Retinal pigment epithelial cell (primary cell): ENCODE measurements at regions not wholly inside any gene's neighbourhood (a gene's known extent, or its start where the extent isn't known, plus 50 kb on each side); places are given as distances from the start of the nearest gene placed in this dataset.

Experiments used
- DNase-seq: peaks from one replicate; pipeline ENCODE4 v3.0.0-alpha.2; 2010; ENCODE audit warnings: low read depth
- H3K4me3 ChIP-seq: 2 replicates; pipeline ENCODE4 v1.5.1; 2011; ENCODE audit warnings: mild to moderate bottlenecking, low read length, control low read depth, moderate library complexity
- TF ChIP-seq, protein P1 (sequence below): conservative IDR thresholded peaks from 2 replicates; pipeline ENCODE4 v1.5.1; 2011; ENCODE audit warnings: low read depth, low read length, control low read depth, inconsistent platforms

DNA sequence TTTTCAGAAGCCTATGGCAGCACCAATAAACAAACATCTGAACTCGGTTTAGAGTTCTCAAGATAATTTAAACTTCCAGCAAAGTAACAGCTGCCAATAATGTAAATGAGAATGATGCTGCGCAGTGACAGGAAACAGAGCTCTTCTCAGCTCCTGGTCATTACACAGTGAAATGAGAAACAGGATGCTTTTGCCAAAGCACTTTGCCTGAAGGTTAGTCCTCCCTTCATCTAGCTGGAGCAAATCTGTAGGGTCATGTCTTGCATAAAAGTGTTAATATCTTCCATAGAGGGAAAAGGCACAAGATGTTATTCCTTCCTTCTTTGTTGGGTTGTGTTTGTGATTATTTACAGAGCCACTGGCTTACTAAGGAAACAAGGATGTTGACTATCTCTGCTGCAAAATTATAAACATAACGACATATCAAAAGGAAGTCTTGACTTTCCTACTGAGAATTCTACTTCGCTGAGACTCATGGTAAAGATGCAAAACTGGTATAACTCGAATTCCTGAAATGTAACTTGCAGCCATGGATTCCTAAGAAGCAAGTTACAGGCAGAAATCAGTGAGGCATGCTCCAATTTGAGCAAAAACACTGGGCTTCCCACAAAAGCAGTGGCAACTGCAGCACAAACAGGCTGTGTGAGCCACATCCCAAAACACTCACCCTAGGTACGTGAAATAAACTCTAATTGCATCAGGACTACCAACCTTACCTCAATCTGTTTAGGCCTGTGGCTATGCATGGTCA, 102.5 kb upstream of the BEND6 start:
- TF ChIP-seq, protein P1, sequence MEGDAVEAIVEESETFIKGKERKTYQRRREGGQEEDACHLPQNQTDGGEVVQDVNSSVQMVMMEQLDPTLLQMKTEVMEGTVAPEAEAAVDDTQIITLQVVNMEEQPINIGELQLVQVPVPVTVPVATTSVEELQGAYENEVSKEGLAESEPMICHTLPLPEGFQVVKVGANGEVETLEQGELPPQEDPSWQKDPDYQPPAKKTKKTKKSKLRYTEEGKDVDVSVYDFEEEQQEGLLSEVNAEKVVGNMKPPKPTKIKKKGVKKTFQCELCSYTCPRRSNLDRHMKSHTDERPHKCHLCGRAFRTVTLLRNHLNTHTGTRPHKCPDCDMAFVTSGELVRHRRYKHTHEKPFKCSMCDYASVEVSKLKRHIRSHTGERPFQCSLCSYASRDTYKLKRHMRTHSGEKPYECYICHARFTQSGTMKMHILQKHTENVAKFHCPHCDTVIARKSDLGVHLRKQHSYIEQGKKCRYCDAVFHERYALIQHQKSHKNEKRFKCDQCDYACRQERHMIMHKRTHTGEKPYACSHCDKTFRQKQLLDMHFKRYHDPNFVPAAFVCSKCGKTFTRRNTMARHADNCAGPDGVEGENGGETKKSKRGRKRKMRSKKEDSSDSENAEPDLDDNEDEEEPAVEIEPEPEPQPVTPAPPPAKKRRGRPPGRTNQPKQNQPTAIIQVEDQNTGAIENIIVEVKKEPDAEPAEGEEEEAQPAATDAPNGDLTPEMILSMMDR, result no peak
- no peak overlapping the region for H3K4me3 ChIP-seq
- no peak for DNase-seq

DNA sequence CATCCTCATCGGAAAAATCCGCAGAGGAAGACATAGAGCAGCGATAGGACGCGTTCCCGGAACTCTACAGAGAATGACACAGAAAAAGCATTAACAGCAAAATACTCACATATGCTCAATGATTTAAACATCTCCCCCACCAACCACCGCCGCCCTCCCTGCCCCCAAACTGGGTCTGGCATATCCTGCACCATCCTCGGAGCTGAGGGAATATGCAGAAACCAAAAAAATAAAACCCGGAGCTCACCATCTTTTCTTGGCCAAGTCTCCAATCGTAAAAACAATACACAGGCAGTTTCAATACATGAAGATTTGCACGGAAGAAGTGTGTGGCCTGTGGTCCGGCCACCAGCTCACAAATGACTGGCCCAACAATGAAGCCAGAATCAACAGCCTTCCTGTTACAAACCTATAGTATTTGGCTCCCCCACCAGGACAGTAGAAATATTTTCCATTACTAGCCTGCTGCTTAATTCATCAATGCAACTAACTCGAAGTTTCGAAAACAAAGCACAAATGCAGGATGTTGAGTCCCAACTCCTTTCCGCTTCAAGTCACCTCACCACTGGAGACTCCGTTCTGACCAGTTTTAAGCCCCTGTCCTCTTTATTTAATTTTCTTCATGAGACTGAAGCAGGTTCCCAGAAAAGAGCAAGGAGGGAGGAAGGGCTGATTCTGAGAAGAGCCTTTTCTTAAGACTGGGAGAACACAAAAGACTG, 103.2 kb upstream of the BEND6 start:
- peak; percentile 70 for DNase-seq
- H3K4me3 ChIP-seq, result peak overlapping the region; percentile 63
- TF ChIP-seq, protein P1, result peak; percentile 64

DNA sequence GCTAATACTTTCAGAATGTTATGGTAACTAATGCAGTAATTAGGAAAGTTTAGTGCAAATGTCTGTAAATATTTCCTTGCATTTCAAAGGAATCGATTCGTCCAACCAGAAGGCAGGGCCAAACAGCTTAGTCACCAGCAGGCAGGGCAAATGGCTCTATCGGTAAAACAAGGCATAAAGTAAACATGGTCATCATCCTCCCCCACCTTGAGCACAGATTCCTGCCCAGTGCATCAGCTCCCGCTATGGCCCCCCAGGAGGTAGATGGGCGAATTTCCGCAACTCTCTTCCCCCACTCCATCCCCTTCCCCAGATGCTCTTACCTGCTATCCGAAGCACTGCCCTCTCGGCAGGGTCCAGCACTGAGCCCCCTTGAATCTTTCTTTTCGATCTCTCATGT, 103.8 kb upstream of the BEND6 start:
- DNase-seq, result no peak
- TF ChIP-seq, protein P1, result no peak
- peak overlapping the region; percentile 63 for H3K4me3 ChIP-seq

GRCh38 chr6:56850626-56851025, 104.3 kb upstream of the BEND6 start:
- DNase-seq, result no peak
- peak overlapping the region; percentile 63 for H3K4me3 ChIP-seq
- TF ChIP-seq, protein P1, result no peak

GRCh38 chr6:56849896-56850295, 105.0 kb upstream of the BEND6 start:
- H3K4me3 ChIP-seq, result no peak overlapping the region
- TF ChIP-seq, protein P1, result no peak
- no peak for DNase-seq

- DNase-seq, result no peak
- TF ChIP-seq, protein P1, result no peak
Observed at GRCh38 chr6:56848105-56848504, 106.8 kb upstream of the BEND6 start.

DNA sequence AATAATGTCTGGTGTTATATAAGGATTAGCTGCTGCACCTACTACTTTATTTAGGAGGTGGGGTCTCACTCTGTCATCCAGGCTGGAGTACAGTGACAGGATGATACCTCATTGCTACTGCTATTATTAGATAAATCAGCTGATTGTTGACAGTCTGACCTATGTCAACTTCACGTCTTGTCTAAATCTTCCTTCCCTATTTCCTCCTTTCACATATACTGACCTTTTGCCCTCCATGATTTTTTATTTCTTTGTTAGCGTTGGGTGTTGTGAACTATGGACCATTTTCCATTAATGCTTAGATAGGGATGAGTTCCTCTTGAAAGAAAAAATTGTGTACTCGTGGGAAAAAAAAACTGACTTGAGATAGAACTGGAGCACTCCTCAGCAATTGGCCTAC, 109.9 kb upstream of the BEND6 start:
- H3K4me3 ChIP-seq, result no peak overlapping the region
- TF ChIP-seq, protein P1, result no peak
- no peak for DNase-seq

More at GRCh38 chr6:56848105-56848504, 106.8 kb upstream of the BEND6 start:
- H3K4me3 ChIP-seq, result no peak overlapping the region
